ENCODE measurements at regions not wholly inside any gene's neighbourhood (a gene's known extent, or its start where the extent isn't known, plus 50 kb on each side); places are given as distances from the start of the nearest gene placed in this dataset.
"Not testable (repeated sequence)": the region's sequence is repeated elsewhere in the genome, so short reads cannot be mapped to it uniquely, and the experiment has no call there.

- no peak for DNase-seq
These were observed 102.1 kb downstream of the CRPPA start for GRCh38 chr7:16318989-16319915.

- DNase-seq: no peak
These were observed 102.9 kb downstream of the CRPPA start for GRCh38 chr7:16318463-16318862.

- DNase-seq: no peak
These were observed 103.9 kb downstream of the CRPPA start for GRCh38 chr7:16317406-16317805.

- DNase-seq: no peak
These were observed 106.1 kb downstream of the CRPPA start for GRCh38 chr7:16315280-16315679.

GRCh38 chr7:16309129-16309528 is 112.2 kb downstream of the CRPPA start:
- no peak for DNase-seq

GRCh38 chr7:16301291-16301690 is 120.0 kb downstream of the CRPPA start:
- DNase-seq: no peak

GRCh38 chr7:16300361-16300895 is 120.9 kb downstream of the CRPPA start:
- no peak for DNase-seq

- DNase-seq: no peak
These were observed 121.5 kb downstream of the CRPPA start for GRCh38 chr7:16299853-16300252.

GRCh38 chr7:16298221-16298620 is 123.1 kb downstream of the CRPPA start:
- DNase-seq: no peak

- no peak for DNase-seq
These were observed 125.8 kb downstream of the CRPPA start for GRCh38 chr7:16295558-16295957.

GRCh38 chr7:16293669-16294425 is 127.5 kb downstream of the CRPPA start:
- no peak for DNase-seq

- no peak for DNase-seq
These were observed 136.8 kb downstream of the CRPPA start for GRCh38 chr7:16284581-16284980.

- DNase-seq: no peak
These were observed 143.1 kb downstream of the CRPPA start for GRCh38 chr7:16278167-16278787.

GRCh38 chr7:16271990-16272665 is 149.2 kb downstream of the CRPPA start:
- DNase-seq: no peak

GRCh38 chr7:16271355-16271915 is 149.9 kb downstream of the CRPPA start:
- DNase-seq: no peak

- no peak for DNase-seq
These were observed 150.5 kb downstream of the CRPPA start for GRCh38 chr7:16270844-16271243.

- DNase-seq: no peak
These were observed 152.2 kb downstream of the CRPPA start for GRCh38 chr7:16268821-16269768.

GRCh38 chr7:16267953-16268820 is 153.2 kb downstream of the CRPPA start:
- DNase-seq: no peak

GRCh38 chr7:16266877-16267276 is 154.5 kb downstream of the CRPPA start:
- no peak for DNase-seq

- DNase-seq: not testable (repeated sequence)
These were observed 154.9 kb downstream of the CRPPA start for GRCh38 chr7:16266470-16266869.

Measured in NCI-H1930 (cell line).